K562 (cell line): ENCODE measurements at regions not wholly inside any gene's neighbourhood (a gene's known extent, or its start where the extent isn't known, plus 50 kb on each side); places are given as distances from the start of the nearest gene placed in this dataset.

ENCODE experiments used
- ATAC-seq: fragments of 200-7000 bp; cut with Tn5 transposase; 3 replicates; pipeline ENCODE4 v1.9.1; 2020; ENCODE audit warnings: moderate library complexity
- BruUV-seq: library from RNA; stranded (reverse); fragments of 400-500 nt; replicated peaks from 2 replicates; lab custom pipeline; 2021; lab: Mats Ljungman, UMichigan
- CTCF ChIA-PET: fragments of 300-600 bp; formaldehyde crosslinking; extraction: SDS; loops from one replicate; lab custom pipeline; 2021; ENCODE audit warnings: low intra/inter-chr PET ratio; lab: Yijun Ruan, JAX
- POLR2A ChIA-PET: fragments of 300-600, 350-650 bp; sonication (Branson Sonifier 250); formaldehyde crosslinking; extraction: SDS; loops from one replicate; lab custom pipeline; 2021; ENCODE audit warnings: antibody characterized with exemption, inconsistent platforms; lab: Yijun Ruan, JAX
- DNase-seq, 4 experiments: peaks; one replicate each; pipeline versions ENCODE4 v3.0.0 to v3.0.0-alpha.2; 2011 to 2018; ENCODE audit warnings: low spot score in 3 of 4, mixed read lengths in 3 of 4; ENCODE audit errors: extremely low read depth in 1 of 4
- FAIRE-seq: peaks from 2 replicates; lab custom pipeline; 2011; peaks lifted over from hg19 to GRCh38; lab: Jason Lieb, UNC
- H2AFZ ChIP-seq: 2 replicates; pipeline ENCODE4 v1.6.0; 2011; ENCODE audit warnings: low read depth, low read length, control low read depth, inconsistent platforms
- H3K27ac ChIP-seq: fragments of 200-600 bp; 3 replicates; pipeline ENCODE4 v1.8.0; 2011; ENCODE audit warnings: low read depth, mild to moderate bottlenecking, control low read depth, inconsistent platforms, low read length, moderate library complexity, mixed read lengths; ENCODE audit errors: extremely low read depth
- H3K27me3 ChIP-seq, 2 experiments: fragments of 300-600 bp in 1 of 2; 2 replicates in 1 of 2; 3 replicates in 1 of 2; pipeline versions ENCODE4 v1.6.0 to v1.8.0; 2011; ENCODE audit warnings: inconsistent platforms in 2 of 2, low read length in 2 of 2, mild to moderate bottlenecking in 1 of 2, mixed read lengths in 1 of 2, moderate library complexity in 1 of 2; ENCODE audit not compliant: control insufficient read depth in 2 of 2, insufficient read depth in 2 of 2
- H3K36me3 ChIP-seq: fragments of 300-600 bp; 3 replicates; pipeline ENCODE4 v1.8.0; 2011; ENCODE audit warnings: mild to moderate bottlenecking, low read length, inconsistent platforms; ENCODE audit not compliant: control insufficient read depth, insufficient read depth
- H3K4me1 ChIP-seq, 2 experiments: fragments of 200-600 bp in 1 of 2; replicated peaks in 1 of 2; 2 replicates in 1 of 2; 3 replicates in 1 of 2; pipeline versions ENCODE4 v1.5.1 to v1.8.0; 2011; ENCODE audit warnings: inconsistent platforms in 2 of 2, low read length in 2 of 2, mild to moderate bottlenecking in 1 of 2, mixed read lengths in 1 of 2, moderate library complexity in 1 of 2; ENCODE audit not compliant: control insufficient read depth in 2 of 2, insufficient read depth in 2 of 2
- H3K4me2 ChIP-seq: 2 replicates; pipeline ENCODE4 v1.6.1; 2011; ENCODE audit warnings: low read length, control low read depth, inconsistent platforms, mixed read lengths; ENCODE audit not compliant: insufficient read depth
- H3K4me3 ChIP-seq: fragments of 200-600 bp; sonication (generic), shearing (Covaris generic); 2 replicates; pipeline ENCODE4 v1.5.1; 2016; ENCODE audit warnings: control low read depth, inconsistent platforms
- H3K79me2 ChIP-seq: fragments of 200-600 bp; 3 replicates; pipeline ENCODE4 v1.8.0; 2011; ENCODE audit warnings: low read length, inconsistent platforms; ENCODE audit not compliant: control insufficient read depth, insufficient read depth
- H3K9ac ChIP-seq, 2 experiments: 2 replicates each; pipeline versions ENCODE4 v1.6.0 to v1.6.1; 2011; ENCODE audit warnings: low read depth in 2 of 2, low read length in 2 of 2, control low read depth in 1 of 2, inconsistent platforms in 1 of 2, mild to moderate bottlenecking in 1 of 2, mixed read lengths in 1 of 2; ENCODE audit not compliant: insufficient read depth in 1 of 2
- H3K9me1 ChIP-seq: one replicate; pipeline ENCODE4 v1.6.0; 2011; ENCODE audit warnings: inconsistent platforms, mild to moderate bottlenecking, low read length, moderate library complexity; ENCODE audit not compliant: control insufficient read depth, insufficient read depth
- H3K9me3 ChIP-seq: replicated peaks from 2 replicates; pipeline ENCODE4 v1.5.1; 2011; ENCODE audit warnings: low read depth, low read length, inconsistent platforms; ENCODE audit not compliant: control insufficient read depth, insufficient read depth
- H4K20me1 ChIP-seq: replicated peaks from 2 replicates; pipeline ENCODE4 v1.6.1; 2011; ENCODE audit warnings: low read length, inconsistent platforms, mixed read lengths; ENCODE audit not compliant: control insufficient read depth, insufficient read depth
- CREM ChIP-seq: IDR thresholded peaks from 2 replicates; pipeline ENCODE4 v1.6.1; 2014; ENCODE audit warnings: antibody characterized with exemption, low read depth
- ELK1 ChIP-seq: sonication (generic); formaldehyde crosslinking; IDR thresholded peaks from 2 replicates; pipeline ENCODE4 v1.8.1; 2022; ENCODE audit warnings: missing genetic modification reagents
- GMEB1 ChIP-seq: fragments of 250-450 bp; sonication (Bioruptor Pico); IDR thresholded peaks from 2 replicates; pipeline ENCODE4 v1.4.0; 2020; ENCODE audit warnings: mild to moderate bottlenecking
- LARP7 ChIP-seq: fragments of 450-650 bp; IDR thresholded peaks from 2 replicates; pipeline ENCODE4 v1.6.1; 2016
- MYNN ChIP-seq, 2 experiments: sonication (generic); formaldehyde crosslinking in 1 of 2; IDR thresholded peaks; 2 replicates each; pipeline versions ENCODE4 v1.5.0 to v1.6.1; 2016 to 2020; ENCODE audit warnings: antibody characterized with exemption in 1 of 2, missing genetic modification reagents in 1 of 2
- RBFOX2 ChIP-seq: fragments of 200-400 bp; formaldehyde crosslinking; IDR thresholded peaks from 2 replicates; pipeline ENCODE4 v1.6.1; 2017; ENCODE audit warnings: low read depth, mild to moderate bottlenecking, low read length, moderate library complexity
- ZFPM2 ChIP-seq: fragments of 250-450 bp; sonication (Bioruptor Pico); IDR thresholded peaks from 2 replicates; pipeline ENCODE4 v1.5.1; 2022; ENCODE audit warnings: mild to moderate bottlenecking
- ZNF444 ChIP-seq: fragments of 250-450 bp; sonication (Bioruptor Pico); IDR thresholded peaks from 2 replicates; pipeline ENCODE4 v1.4.0; 2020; ENCODE audit warnings: mild to moderate bottlenecking, moderate library complexity
- WGBS: fragments of 100-300 bp; shearing (Covaris generic); methylation state at CpG from one replicate; pipeline ENCODE4 v1.1.6; 2016; ENCODE audit warnings: low coverage, mixed read lengths; ENCODE audit not compliant: insufficient coverage; ENCODE audit errors: missing lambda C conversion rate; 5-methylcytosine and 5-hydroxymethylcytosine counted together
- in situ Hi-C: fragments of 300-500 bp; cut with MboI; formaldehyde crosslinking; loops from 4 replicates; pipeline ENCODE4 v1.15.0; 2018; ENCODE audit warnings: inconsistent platforms, mixed read lengths
- intact Hi-C: fragments of 100-400 bp; cut with micrococcal nuclease; formaldehyde crosslinking; loops from 2 replicates; pipeline ENCODE4 v1.14.2; 2022
- TF ChIP-seq, protein P1 (sequence below): fragments of 150-350 bp; conservative IDR thresholded peaks from 2 replicates; pipeline ENCODE4 v1.6.1; 2014; ENCODE audit warnings: low read length
- TF ChIP-seq, protein P2 (sequence below): sonication (generic); formaldehyde crosslinking; IDR thresholded peaks from 2 replicates; pipeline ENCODE4 v1.8.0; 2022; ENCODE audit warnings: mild to moderate bottlenecking, missing genetic modification reagents

DNA sequence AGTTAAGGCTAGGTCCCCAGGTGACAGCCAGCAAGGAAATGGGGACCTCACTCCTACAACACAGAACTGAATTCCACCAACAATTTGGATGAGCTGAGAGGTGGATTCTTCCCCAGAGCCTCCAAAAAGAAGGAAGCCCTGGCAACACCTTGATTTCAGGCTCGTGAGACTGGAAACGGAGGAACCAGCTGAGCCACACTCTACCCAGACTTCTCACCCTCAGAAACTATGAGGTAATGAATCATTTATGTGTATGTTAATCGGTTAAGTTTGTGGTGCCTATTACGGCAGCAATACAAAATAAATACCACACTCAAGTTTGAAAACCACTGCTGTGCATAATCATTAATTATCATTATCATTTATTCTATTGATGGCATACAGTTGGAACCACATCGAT is 532.4 kb upstream of the ANKRD30A start:
- Histone ChIP-seq H3K4me1 (no peaks in the 10 kb centered on the region), H3K27ac (no peak overlapping the region), H4K20me1 (no peaks in the 10 kb centered on the region), H3K9me3 (no peaks in the 10 kb centered on the region)
- FAIRE-seq: no peak
- TF ChIP-seq ELK1 (CRISPR knock-in tag) (no peak), RBFOX2 (no peak)
- TF ChIP-seq, all 486 proteins: peak for 0
- intact Hi-C loops: no loop called here
- H2AFZ ChIP-seq: no peak overlapping the region
- no peak overlapping the region for H3K9ac ChIP-seq
- H3K36me3 ChIP-seq: no peaks in the 10 kb centered on the region
- no peak for DNase-seq
- no peak overlapping the region for H3K4me3 ChIP-seq
- CTCF ChIA-PET: no interaction called here
- no peaks in the 10 kb centered on the region for H3K79me2 ChIP-seq
- H3K27me3 ChIP-seq: no peaks in the 10 kb centered on the region
- WGBS: 0% methylated on average over 4 of the region's 5 CpGs
- ATAC-seq: no peak
- in situ Hi-C loops: no loop called here
- no peaks in the 10 kb centered on the region for H3K9me1 ChIP-seq
- no TSS peak for BruUV-seq
- H3K4me2 ChIP-seq: no peak overlapping the region
- POLR2A ChIA-PET: no interaction called here

- in situ Hi-C loops: no loop called here
- H3K9me3 ChIP-seq: no peaks in the 10 kb centered on the region
- no TSS peak for BruUV-seq
- POLR2A ChIA-PET: interaction anchor here (0.6 kb wide), 1 partner anchor 195 kb away, joined by 3 read pairs; no protein-coding TSS in a partner anchor
- CTCF ChIA-PET: no interaction called here
- H3K9ac ChIP-seq: no peak overlapping the region
- DNase-seq (no peak), FAIRE-seq (no peak), ATAC-seq (no peak)
- no peak overlapping the region for H3K4me2 ChIP-seq
- no peak overlapping the region for H3K4me3 ChIP-seq
- H4K20me1 ChIP-seq: no peaks in the 10 kb centered on the region
- no peaks in the 10 kb centered on the region for H3K9me1 ChIP-seq
- H3K79me2 ChIP-seq: no peaks in the 10 kb centered on the region
- H3K27ac ChIP-seq: no peak overlapping the region
- intact Hi-C loops: no loop called here
- no peak overlapping the region for H2AFZ ChIP-seq
- 0% methylated on average over 2 of the region's 2 CpGs for WGBS
- no peaks in the 10 kb centered on the region for H3K4me1 ChIP-seq
- no peaks in the 10 kb centered on the region for H3K36me3 ChIP-seq
- no peaks in the 10 kb centered on the region for H3K27me3 ChIP-seq
- TF ChIP-seq MYNN (IDR thresholded peaks at IDR 0.05): no peak
- no peak for TF ChIP-seq MYNN (CRISPR knock-in tag; IDR thresholded peaks at IDR 0.05)
- TF ChIP-seq ZFPM2 (CRISPR knock-in tag): no peak
- no peak for TF ChIP-seq GMEB1 (CRISPR knock-in tag)
- TF ChIP-seq LARP7: no peak
- no peak for TF ChIP-seq CREM
- TF ChIP-seq, protein P1, sequence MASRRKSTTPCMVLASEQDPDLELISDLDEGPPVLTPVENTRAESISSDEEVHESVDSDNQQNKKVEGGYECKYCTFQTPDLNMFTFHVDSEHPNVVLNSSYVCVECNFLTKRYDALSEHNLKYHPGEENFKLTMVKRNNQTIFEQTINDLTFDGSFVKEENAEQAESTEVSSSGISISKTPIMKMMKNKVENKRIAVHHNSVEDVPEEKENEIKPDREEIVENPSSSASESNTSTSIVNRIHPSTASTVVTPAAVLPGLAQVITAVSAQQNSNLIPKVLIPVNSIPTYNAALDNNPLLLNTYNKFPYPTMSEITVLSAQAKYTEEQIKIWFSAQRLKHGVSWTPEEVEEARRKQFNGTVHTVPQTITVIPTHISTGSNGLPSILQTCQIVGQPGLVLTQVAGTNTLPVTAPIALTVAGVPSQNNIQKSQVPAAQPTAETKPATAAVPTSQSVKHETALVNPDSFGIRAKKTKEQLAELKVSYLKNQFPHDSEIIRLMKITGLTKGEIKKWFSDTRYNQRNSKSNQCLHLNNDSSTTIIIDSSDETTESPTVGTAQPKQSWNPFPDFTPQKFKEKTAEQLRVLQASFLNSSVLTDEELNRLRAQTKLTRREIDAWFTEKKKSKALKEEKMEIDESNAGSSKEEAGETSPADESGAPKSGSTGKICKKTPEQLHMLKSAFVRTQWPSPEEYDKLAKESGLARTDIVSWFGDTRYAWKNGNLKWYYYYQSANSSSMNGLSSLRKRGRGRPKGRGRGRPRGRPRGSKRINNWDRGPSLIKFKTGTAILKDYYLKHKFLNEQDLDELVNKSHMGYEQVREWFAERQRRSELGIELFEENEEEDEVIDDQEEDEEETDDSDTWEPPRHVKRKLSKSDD: no peak
- TF ChIP-seq, protein P2, sequence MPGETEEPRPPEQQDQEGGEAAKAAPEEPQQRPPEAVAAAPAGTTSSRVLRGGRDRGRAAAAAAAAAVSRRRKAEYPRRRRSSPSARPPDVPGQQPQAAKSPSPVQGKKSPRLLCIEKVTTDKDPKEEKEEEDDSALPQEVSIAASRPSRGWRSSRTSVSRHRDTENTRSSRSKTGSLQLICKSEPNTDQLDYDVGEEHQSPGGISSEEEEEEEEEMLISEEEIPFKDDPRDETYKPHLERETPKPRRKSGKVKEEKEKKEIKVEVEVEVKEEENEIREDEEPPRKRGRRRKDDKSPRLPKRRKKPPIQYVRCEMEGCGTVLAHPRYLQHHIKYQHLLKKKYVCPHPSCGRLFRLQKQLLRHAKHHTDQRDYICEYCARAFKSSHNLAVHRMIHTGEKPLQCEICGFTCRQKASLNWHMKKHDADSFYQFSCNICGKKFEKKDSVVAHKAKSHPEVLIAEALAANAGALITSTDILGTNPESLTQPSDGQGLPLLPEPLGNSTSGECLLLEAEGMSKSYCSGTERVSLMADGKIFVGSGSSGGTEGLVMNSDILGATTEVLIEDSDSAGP (CRISPR knock-in tag): no peak
- TF ChIP-seq ZNF444 (CRISPR knock-in tag): no peak
Measured at GRCh38 chr10:36591436-36591835, 534.0 kb upstream of the ANKRD30A start.
